Peyer's patch (tissue), 4 donors: ENCODE measurements at regions not wholly inside any gene's neighbourhood (a gene's known extent, or its start where the extent isn't known, plus 50 kb on each side); places are given as distances from the start of the nearest gene placed in this dataset.

Source experiments
- POLR2A ChIP-seq, 2 donors: fragments of 450-650 bp; IDR thresholded peaks; one replicate each; pipeline ENCODE4 v1.5.1; 2017; ENCODE audit warnings: antibody characterized with exemption in 2 of 2, mild to moderate bottlenecking in 2 of 2, moderate library complexity in 2 of 2
- TF ChIP-seq, protein P1 (sequence below), 6 experiments: fragments of 450-650 bp in 4 of 6; fragments of 200-600 bp in 2 of 6; sonication (generic) in 1 of 6; IDR thresholded peaks; one replicate each; pipeline ENCODE4 v1.5.1; 2017 to 2019; ENCODE audit warnings: antibody characterized with exemption in 6 of 6, mild to moderate bottlenecking in 3 of 6, moderate library complexity in 1 of 6

- no peak for TF ChIP-seq POLR2A (IDR thresholded peaks at IDR 0.05)
- TF ChIP-seq, protein P1, sequence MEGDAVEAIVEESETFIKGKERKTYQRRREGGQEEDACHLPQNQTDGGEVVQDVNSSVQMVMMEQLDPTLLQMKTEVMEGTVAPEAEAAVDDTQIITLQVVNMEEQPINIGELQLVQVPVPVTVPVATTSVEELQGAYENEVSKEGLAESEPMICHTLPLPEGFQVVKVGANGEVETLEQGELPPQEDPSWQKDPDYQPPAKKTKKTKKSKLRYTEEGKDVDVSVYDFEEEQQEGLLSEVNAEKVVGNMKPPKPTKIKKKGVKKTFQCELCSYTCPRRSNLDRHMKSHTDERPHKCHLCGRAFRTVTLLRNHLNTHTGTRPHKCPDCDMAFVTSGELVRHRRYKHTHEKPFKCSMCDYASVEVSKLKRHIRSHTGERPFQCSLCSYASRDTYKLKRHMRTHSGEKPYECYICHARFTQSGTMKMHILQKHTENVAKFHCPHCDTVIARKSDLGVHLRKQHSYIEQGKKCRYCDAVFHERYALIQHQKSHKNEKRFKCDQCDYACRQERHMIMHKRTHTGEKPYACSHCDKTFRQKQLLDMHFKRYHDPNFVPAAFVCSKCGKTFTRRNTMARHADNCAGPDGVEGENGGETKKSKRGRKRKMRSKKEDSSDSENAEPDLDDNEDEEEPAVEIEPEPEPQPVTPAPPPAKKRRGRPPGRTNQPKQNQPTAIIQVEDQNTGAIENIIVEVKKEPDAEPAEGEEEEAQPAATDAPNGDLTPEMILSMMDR (IDR thresholded peaks at IDR 0.05), result no peak
Measured at GRCh38 chr5:110366716-110367115, 359.8 kb downstream of the TMEM232 start.
